Hepatocyte (in vitro differentiated cells): ENCODE measurements at regions not wholly inside any gene's neighbourhood (a gene's known extent, or its start where the extent isn't known, plus 50 kb on each side); places are given as distances from the start of the nearest gene placed in this dataset.

Source experiments
- EZH2phosphoT487 ChIP-seq: fragments of 200-600 bp; sonication (generic); IDR thresholded peaks from one replicate; pipeline ENCODE4 v1.6.1; 2018; ENCODE audit warnings: antibody characterized with exemption, mild to moderate bottlenecking, low read depth, moderate library complexity; ENCODE audit not compliant: unreplicated experiment, severe bottlenecking
- TF ChIP-seq, protein P1 (sequence below): fragments of 200-600 bp; sonication (generic); IDR thresholded peaks from 2 replicates; pipeline ENCODE4 v1.5.1; 2016; ENCODE audit warnings: antibody characterized with exemption, mild to moderate bottlenecking; ENCODE audit not compliant: poor library complexity

DNA sequence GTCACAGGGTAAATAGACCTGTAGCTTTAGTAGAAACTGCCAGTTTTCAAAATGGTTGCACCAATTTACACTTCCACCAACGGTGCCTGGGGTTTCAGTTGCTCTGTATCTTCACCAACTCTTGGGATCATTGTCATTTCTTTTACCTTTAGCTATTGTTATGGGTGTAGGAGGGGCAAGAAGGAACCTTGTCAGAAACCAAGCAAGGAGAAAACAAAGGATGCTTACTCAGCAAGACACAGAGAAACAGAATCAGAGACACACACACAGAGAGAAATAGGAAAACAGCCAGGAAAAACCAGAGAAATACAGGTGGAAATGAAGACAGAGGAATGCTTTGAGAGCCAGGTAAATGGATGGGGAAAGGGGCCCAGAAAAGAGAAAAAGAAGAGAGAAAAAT is 367.6 kb downstream of the MIAT start:
- TF ChIP-seq, protein P1, sequence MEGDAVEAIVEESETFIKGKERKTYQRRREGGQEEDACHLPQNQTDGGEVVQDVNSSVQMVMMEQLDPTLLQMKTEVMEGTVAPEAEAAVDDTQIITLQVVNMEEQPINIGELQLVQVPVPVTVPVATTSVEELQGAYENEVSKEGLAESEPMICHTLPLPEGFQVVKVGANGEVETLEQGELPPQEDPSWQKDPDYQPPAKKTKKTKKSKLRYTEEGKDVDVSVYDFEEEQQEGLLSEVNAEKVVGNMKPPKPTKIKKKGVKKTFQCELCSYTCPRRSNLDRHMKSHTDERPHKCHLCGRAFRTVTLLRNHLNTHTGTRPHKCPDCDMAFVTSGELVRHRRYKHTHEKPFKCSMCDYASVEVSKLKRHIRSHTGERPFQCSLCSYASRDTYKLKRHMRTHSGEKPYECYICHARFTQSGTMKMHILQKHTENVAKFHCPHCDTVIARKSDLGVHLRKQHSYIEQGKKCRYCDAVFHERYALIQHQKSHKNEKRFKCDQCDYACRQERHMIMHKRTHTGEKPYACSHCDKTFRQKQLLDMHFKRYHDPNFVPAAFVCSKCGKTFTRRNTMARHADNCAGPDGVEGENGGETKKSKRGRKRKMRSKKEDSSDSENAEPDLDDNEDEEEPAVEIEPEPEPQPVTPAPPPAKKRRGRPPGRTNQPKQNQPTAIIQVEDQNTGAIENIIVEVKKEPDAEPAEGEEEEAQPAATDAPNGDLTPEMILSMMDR = no peak
- TF ChIP-seq EZH2phosphoT487 = no peak
